HG02970 (cell line): ENCODE measurements at regions not wholly inside any gene's neighbourhood (a gene's known extent, or its start where the extent isn't known, plus 50 kb on each side); places are given as distances from the start of the nearest gene placed in this dataset.
A peak's percentile ranks its signal among the peaks of the same experiment; 100 is the strongest.
"Not testable (repeated sequence)": the region's sequence is repeated elsewhere in the genome, so short reads cannot be mapped to it uniquely, and the experiment has no call there.

Source experiments
- ATAC-seq: cut with Tn5 transposase; IDR thresholded peaks from one replicate; pipeline ENCODE4 v1.9.1; 2021; ENCODE audit warnings: mild to moderate bottlenecking, moderate library complexity, moderate number of reproducible peaks; ENCODE audit not compliant: unreplicated experiment, low FRiP score

DNA sequence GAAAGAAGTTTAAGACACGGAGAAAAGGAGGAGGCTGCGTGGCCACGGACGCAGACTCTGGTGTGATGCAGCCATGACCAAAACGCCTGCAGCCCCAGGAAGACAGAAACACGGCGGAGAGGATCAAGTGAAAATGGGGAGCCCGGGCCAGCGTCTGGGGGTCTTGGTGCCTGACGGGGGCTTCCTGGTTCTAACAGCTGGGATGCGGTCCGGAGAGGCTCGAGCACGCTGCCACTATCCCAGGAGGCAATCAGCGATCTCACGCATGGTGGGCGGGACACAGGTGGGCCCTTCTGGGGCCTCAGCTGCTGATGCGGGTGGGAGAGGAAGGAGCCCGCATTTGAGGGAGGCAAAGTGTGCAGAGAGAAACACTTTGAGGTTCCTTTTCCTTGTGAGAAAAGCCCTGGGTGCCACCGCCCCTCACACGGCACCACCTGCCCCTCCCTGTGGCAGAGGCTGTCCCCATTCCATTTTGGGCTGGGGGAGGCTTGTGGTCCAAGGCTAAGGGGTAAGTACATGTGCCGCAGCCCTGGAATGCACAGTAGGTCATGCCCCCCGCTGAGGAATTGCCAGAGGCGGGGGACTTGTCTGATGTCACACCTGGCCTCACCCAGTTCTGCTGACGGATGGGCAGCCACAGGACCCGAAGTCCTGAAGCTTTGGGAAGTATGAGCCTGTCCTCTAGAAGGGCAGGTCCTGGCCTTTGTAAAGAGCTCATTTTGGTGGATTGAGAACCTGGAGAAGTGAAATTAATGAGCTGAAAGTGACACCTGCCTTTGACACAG, 121.7 kb upstream of the ZNF469 start:
- ATAC-seq: not testable (repeated sequence)

DNA sequence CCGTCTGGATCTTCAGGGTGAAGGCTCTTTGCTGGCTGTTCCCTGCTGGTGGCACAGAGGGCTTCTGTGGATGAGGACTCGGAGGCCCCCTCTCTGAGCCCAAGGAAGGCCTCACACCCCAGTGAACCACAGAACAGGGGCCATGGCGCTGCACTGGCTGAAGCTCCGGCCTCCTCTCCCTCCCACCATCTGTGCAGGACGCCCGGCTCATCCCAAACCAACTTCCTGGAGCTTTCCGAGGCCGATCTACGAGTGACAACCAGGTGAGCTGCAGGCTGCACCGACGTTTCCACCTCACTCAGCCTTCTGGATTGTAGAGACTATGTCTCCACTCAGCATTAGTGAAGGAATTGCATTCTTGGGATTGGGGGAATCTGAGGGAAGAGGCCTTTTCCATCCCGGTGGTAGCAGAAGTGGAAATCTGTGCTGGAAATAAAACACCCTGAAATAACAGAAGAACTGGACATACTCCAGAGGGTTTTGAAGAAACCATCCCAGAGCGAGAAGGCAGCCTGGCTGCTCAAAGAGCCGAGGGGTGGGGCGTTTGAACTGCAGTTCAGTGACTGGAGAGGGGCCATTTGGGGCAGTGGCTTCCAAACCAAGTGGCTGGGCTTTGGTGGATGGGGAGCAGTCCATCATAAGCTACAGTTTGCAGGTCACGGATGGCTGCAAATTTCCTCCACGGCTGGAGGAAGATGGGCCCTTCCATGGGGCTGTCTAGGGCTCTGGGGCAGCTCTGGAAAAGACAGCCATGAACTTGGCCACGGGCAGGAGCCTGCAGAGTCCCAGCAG, 120.7 kb upstream of the ZNF469 start:
- ATAC-seq: not testable (repeated sequence)

DNA sequence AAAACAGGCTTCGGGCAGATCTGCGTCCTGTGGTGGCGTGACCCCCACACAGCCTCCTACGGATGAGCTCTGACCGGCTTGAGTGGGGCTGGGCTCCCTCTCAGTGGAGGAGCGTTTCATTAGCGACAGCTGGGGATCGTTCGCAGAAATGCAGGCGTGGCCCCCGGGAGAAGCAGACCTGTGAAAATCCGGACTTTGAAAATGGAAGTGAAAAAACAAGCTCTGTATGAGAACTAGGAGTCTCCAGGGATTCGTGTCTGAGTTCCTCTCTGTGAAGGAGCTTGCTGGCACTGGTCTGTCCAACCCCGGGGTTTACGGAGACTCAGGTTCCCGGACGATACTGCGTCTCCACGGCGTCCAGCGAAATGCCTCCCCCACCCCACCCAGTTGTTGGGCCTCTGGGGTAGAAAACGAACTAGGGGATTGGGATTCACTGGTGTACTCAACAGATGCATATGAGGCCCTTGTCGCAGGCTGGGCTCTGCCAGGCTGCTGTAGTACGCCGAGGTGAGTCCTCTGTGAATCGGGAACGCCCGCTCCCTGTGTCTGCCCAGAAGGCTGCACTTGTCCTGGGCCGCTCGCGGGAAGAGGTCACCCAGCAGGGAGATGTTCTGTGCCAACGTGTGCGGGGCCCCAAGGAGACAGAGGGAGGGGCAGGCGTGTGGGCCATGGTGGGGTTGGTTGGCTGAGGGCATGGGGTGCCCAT, 119.7 kb upstream of the ZNF469 start:
- not testable (repeated sequence) for ATAC-seq

DNA sequence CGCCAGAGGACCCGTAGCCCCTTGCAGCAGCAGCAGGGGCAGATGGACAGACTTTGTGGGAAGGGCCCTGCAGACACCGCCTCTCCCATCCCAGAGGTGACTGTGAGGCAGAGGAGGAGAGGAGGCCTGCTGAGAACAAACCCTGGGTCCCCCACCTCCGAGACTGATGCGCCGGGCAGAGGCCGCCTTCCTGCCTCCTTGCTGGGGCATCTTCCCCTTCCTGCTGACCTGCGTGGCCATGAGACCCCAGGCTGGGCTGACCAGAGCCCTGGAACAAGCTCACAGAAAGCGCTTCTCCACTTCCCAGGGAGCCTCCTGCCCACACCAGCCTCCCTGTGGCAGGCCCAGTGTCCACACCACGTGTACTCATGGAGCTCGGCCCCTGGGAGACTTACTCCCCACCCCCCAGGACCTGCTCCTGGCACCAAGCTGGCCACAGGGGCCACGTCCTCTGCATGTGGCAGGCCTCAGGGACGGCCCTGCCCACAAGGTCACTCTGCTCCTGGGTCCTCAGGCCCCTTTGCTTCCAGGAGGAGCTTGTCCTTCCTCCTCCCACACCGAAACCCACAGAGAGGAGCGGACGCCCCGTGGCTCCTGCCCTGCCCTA, 119.0 kb upstream of the ZNF469 start:
- not testable (repeated sequence) for ATAC-seq

DNA sequence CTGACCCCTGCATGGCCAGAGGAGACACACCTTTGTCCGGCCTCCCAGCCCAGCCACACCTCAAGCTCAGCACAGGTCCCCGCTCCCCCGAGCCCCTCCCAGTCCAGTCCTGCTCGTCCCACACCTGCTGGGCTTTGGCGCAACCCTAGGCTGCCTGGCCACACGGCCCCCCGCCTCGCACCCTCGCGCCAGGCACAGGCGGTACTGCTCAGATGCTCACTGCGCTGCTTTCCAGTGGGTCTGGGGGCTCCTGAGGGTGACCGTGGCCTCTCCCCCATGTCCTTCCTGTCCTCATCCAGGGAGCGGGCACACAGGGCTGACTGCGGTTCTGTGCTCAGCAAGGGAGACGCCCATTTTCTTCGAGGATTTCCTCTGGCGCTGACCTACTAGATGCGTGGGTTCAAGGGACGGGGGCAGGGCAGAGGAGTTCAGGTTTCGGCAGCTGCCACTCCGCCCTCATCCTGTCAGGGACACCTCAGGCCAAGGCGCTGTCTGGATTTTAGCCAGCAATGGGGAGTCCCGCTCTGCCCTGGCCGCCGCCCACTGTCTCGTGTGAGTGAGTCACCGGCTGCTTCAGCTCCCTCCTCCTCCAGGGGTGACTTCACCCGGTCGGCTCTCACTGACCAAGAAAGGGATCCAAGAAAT, 118.0 kb upstream of the ZNF469 start:
- ATAC-seq: peak; percentile 57

DNA sequence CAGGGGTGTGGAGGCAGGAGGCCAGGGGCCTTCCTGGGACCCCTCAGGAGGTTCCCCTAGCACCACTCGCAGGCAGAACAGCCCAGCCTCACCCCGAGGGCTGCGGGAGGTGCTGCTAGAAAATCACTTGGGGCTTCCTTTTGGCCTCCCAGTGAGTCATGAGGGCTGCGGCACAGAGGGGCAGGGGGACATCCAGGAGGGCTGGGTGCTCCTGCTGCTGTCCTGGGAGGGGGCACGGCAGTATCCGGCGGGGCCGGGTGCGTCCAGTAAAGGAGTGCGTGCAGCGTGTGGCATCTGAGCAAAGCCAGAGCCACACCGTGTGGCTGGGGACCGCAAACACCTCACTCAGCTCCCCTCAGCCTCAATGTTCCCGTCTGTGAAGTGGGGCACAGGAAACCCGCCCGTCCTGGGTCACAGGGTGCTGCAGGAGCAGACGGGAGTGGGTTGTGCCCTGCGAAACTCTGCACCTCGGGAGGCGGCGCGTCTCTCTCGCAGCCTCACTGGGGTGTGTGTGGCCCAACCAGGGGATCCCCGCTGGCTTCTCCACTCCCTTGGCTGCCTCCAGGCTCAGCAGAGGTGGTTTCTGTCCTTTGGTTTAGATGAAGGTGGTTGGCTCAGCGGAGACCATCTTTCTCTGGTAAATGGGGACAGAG, 117.3 kb upstream of the ZNF469 start:
- not testable (repeated sequence) for ATAC-seq

DNA sequence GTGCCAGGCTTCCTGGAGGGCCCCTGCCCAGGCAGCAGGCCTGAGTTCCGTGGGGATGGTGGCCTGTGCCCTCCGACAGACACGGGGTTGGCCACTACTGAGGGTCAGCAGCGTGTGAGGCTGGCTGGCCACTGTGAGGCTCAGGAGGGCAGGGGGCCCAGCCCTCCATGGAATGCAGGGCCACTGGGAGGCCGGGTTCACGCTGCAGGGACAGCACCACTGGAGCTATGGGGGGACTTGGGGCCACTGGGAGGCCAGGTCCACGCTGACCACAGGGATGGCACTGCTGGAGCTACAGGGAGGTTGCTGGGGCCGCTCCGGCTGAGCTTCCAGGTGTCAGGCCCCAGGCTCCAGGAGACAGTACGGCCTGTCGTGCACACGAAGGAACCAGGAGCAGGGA, 116.7 kb upstream of the ZNF469 start:
- ATAC-seq: not testable (repeated sequence)

DNA sequence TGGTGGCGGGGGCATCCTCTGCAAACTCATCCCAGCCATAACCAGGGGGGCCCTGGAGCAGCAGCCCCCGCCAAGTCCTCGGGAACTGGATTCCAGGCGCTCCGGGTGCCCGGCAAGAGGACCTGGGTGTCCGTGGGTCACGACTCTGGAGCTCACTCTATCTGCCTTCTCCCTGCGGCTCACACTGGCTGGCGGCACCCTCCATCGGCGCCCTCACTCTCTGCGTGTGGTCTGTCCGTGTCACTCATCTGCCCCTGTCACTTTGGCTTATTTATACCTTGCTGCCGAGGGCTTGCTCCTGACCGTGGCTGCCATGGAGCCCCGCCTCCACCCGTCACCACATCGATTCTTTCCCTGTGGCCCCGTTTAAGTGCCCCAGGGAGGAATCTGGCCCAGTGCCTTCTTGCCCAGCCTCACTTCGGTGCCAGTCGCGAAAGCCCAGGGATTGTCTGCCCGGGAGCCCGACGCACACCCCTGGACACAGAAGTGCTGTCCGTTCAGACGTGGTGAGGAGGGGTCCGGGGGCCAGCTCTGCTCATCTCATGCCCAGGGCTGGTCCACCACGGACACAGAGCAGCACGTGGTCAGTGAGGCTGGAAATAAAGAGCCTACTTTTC, 115.7 kb upstream of the ZNF469 start:
- not testable (repeated sequence) for ATAC-seq

DNA sequence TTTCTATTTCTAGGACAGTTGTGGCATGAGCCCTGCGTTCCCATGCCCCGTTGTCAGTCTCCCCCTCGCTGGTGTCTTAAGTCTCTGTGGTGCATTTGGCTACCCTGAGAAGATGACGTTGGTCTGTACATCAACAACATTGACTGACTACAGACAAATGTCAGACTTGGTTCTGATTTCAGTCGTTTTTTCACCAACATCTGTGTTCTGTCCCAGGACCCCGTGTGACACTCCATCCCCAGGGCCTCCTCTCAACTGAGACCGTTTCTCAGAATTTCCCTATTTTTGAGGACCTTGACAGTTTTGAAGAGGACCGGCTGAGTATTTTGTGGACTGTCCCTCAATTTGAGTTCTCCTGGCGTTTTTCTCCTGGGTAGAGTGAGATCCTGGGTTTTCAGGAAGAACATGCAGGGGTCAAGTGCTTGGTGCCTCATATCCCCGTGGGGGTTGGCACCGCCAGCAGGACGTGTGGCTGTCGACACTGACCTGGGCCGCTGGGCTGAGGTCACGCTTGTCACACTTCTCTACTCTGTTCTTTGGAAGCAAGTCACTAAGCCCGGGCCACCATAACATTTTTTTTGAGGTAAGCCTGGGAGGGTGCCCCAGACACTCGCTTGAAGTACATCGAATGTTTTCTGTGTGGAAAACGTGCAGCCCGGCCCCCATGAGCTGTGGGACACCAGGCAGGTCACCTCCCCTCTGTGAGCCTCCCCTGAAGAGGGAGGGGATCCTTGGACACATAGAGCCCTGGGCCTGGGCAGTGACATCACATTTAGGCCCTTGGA, 114.4 kb upstream of the ZNF469 start:
- not testable (repeated sequence) for ATAC-seq

DNA sequence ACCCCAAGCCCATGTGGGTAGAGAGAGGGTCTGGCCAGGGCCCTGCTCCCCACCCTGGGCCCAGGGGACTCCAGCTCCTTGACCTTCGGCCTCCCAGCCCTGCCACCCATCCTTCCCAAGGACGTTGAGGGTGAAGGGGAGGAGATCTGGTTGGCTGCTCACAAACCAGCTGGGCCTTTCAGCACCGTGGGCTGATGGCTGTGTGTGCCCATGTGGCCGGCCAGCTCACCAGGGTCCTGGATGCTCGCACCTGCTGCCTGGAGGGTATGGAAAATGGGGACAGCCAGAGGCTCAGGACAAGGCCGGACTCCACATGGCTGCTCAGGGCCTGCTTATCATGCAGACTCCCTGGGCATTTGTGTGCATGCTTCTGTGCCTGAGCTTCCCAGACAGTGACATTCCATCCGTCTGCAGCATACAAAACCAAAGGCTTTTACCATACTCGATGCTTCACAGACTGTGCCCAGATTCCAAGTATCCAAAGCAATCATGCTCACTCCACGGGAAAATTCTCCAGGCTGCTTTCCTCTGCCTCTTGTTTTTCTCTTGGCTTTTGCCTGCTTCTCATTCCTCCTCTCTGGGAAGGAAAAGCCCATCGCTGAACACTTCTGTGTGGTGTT, 112.5 kb upstream of the ZNF469 start:
- not testable (repeated sequence) for ATAC-seq

DNA sequence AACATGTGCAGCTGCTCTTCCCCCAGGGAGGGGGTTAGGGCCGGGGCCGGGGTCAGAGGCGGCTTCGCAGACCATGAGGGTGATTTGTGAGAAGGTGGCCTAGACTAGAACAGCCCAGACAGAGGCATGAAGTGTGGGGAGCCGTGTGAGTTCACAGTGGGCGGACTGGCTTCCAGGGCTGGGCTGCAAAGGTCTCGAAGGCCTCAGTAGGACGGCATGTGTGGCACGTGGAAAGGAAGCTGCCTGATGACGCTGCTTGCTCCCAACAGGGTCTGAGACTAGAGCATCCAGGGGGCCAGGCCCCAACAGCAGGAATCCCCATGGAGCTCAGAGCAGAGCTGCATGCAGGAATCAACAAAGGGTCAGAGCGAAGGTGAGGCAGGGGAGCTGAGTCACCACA, 111.5 kb upstream of the ZNF469 start:
- ATAC-seq: not testable (repeated sequence)

DNA sequence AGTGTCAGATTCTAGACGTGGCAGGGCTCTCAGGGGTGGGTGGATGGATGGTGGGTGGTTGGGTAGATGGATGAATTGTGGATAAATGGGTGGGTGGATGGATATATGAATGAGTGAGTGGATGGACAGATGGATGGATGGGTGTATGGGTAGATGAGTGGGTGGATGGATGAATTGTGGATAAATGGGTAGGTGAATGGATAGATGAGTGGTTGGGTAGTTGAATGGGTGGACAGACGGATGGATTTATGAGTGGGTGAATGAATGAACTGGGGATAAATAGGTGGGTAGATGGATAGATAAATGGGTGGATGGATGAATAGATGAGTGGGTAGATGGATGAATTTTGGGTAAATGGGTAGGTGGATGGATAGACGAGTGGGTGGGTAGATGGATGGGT, 111.0 kb upstream of the ZNF469 start:
- ATAC-seq: not testable (repeated sequence)

DNA sequence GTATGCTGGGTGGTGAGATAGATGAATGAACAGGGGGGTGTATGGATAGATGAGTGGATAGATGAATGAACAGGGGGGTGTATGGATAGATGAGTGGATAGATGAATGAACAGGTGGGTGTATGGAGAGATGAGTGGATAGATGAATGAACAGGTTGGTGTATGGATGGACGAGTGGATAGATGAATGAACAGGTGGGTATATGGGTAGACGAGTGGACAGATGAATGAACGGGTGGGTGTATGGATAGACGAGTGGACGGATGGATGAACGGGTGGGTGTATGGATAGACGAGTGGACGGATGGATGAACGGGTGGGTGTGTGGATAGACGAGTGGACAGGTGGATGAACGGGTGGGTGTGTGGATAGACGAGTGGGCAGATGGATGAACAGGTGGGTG, 110.3 kb upstream of the ZNF469 start:
- not testable (repeated sequence) for ATAC-seq

DNA sequence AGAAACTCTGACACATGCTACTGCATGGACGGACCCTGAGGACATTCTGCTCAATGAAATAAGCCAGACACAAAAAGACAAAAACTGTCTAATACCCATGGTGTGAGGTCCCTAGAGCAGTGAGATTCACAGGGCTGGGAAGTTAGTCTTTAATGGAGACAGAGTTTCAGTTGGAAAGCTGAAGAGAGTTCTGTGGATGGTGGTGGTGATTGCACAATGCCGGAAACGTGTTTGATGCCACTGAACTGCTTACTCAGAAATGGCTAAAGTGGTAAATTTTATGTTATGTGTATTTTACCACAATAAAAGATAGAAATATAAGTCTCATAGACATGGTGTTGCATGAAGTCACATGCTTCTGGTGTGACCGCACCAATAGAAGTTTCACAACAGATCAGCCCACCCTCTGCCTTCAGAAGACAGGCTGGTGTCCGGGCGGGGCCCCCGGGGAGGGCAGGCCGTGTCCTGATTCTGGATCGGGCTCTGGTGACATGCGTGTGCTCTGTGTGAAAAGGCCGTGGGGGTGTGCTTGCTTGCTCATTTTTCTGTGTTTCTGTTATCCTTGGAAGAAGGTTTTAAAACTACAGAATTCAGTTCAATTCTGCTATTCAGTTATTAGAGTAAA, 108.5 kb upstream of the ZNF469 start:
- ATAC-seq: not testable (repeated sequence)

DNA sequence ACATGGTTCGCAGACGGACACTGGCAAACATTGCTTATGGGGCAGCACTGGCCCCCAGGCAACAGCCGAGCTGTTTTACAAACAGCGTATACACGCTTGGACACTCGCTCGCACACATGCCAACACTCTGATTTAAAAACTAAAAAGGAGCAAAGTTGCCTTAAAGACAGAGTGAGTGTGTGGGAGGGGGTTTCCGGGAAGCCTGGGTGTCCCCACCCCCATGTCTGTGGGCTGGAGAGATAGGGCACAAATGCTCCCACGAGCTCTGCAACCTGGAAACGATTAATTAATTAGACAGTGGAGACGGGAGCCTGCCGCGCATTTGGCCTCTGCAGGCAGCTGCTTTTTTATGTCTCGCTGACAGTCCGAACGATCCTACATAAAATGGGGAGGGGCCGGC, 107.9 kb upstream of the ZNF469 start:
- ATAC-seq: no peak

DNA sequence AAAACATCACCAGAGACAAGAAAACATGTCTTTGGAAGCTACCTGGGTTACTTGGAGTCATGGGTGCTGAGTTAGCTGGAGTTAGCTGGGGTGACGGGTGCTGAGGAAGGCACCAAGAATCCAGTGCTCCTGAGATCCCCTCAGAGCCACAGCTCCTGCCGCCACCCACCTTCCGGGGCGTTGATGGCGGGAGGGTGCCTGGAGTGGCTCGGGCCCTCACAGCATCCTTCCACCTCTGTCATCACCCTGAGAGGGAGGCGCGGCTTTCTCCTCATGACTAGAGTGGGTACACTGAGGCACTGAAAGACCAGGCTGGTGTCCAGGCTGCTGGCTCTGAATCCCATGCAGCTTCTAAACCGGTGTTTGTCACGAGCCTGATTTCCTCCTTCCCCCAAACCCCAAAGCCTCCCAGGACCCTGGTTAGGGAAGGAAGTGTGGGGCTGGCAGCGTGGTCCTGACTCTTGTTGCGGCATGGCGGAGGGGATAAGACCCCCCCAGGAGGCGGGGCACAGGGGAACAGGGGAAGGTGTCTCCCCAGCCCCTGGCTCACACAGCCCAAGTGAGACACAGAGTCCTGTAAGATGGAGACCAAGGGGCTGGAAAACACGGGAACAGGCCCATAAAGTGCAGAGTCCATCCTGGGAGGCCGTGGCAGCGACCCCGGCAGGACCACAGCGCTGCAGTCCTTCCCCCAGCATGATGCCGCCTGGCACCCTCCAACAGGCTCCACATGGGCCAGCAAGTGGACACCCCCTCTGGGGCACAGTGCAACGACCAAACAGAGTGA, 107.2 kb upstream of the ZNF469 start:
- ATAC-seq: not testable (repeated sequence)

DNA sequence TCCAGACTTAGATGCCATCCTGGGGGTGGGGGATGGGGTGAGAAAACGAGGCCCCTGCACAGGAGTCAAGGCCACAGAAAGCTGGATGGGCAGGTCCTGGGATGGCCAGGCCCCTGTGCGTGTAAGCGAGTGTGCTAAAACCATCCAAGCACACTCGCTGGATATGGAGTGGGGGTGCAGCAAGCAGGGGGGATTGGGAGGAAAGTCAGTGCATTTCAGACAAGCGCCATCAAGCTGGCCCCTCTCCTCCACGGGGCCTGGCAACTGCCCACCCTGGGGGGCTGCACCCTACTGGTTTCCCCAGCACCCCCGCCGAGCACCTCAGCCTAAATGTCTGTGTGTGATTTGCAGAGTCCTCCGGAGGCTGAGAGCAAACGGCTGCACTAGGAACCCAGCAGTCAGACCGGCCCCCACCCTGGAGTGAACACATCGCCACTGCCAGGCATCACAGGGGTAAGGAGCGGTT, 106.6 kb upstream of the ZNF469 start:
- not testable (repeated sequence) for ATAC-seq
